ENCODE measurements at regions not wholly inside any gene's neighbourhood (a gene's known extent, or its start where the extent isn't known, plus 50 kb on each side); places are given as distances from the start of the nearest gene placed in this dataset.

DNA sequence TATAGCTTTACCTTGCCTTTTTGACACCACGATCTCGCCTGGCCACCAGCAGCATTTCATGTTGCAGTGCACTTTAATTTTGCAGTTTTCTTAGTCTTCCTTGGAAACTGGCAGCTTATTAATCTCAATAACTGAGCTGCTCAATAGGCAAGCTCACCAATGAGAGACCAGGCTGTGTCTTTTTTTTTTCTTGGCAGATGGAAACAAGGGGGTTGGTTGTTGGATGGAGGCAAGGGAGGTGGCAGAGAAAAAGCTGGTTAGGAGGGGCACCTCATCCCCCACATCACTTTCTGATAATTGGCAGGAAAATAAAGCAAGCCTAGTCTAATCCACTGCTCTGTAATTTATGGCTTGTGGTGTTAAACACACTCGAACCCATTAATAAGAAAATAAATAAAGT, 324.5 kb upstream of the WWC1 start:
- TF ChIP-seq CTCF (IDR thresholded peaks at IDR 0.05; ENCODE audit: poor library complexity) (no peak), EZH2phosphoT487 (IDR thresholded peaks at IDR 0.05; ENCODE audit: low read depth, severe bottlenecking, unreplicated experiment) (no peak), EZH2 (IDR thresholded peaks at IDR 0.05; ENCODE audit: borderline replicate concordance) (no peak)

Data from hepatocyte (in vitro differentiated cells).